GM12891 (cell line): ENCODE measurements at regions not wholly inside any gene's neighbourhood (a gene's known extent, or its start where the extent isn't known, plus 50 kb on each side); places are given as distances from the start of the nearest gene placed in this dataset.

Experiments
- PAX5 ChIP-seq: IDR thresholded peaks from 2 replicates; pipeline ENCODE4 v1.6.1; 2011; ENCODE audit warnings: low read length, moderate library complexity, mild to moderate bottlenecking; ENCODE audit not compliant: insufficient read depth, severe bottlenecking
- POLR2A ChIP-seq: IDR thresholded peaks from 2 replicates; pipeline ENCODE4 v1.6.1; 2011; ENCODE audit warnings: low read depth, low read length, control low read depth
- POLR2AphosphoS5 ChIP-seq: IDR thresholded peaks from 2 replicates; pipeline ENCODE4 v1.6.1; 2011; ENCODE audit warnings: low read depth, low read length, control low read depth
- TAF1 ChIP-seq: IDR thresholded peaks from 2 replicates; pipeline ENCODE4 v1.6.1; 2011; ENCODE audit warnings: low read depth, low read length, control low read depth

GRCh38 chr10:64476506-64476905 lies 955.3 kb downstream of the REEP3 start:
- TF ChIP-seq POLR2A (no peak), POLR2AphosphoS5 (no peak), PAX5 (no peak), TAF1 (no peak)
